ENCODE measurements at regions not wholly inside any gene's neighbourhood (a gene's known extent, or its start where the extent isn't known, plus 50 kb on each side); places are given as distances from the start of the nearest gene placed in this dataset.

GRCh38 chr11:116111546-116111945 lies 607.3 kb upstream of the CADM1 start:
- TF ChIP-seq CTCF (IDR thresholded peaks at IDR 0.05; ENCODE audit: partially characterized antibody, unreplicated experiment): no peak
- no peak overlapping the region for H3K4me3 Mint-ChIP-seq (ENCODE audit: unreplicated experiment)
- H3K36me3 Mint-ChIP-seq (ENCODE audit: unreplicated experiment): peaks cover 7% of the 10 kb centered on the region
- peaks cover 8% of the 10 kb centered on the region for H3K9me3 Mint-ChIP-seq (ENCODE audit: unreplicated experiment)
- peaks cover 9% of the 10 kb centered on the region for H3K27me3 Mint-ChIP-seq (ENCODE audit: unreplicated experiment)
- H3K4me1 Mint-ChIP-seq (ENCODE audit: low read depth, unreplicated experiment): peaks cover 20% of the 10 kb centered on the region
- no peak overlapping the region for H3K27ac Mint-ChIP-seq (ENCODE audit: unreplicated experiment)
- DNase-seq: no peak

- TF ChIP-seq CTCF (IDR thresholded peaks at IDR 0.05; ENCODE audit: partially characterized antibody, unreplicated experiment): no peak
- no peak overlapping the region for H3K27ac Mint-ChIP-seq (ENCODE audit: unreplicated experiment)
- H3K36me3 Mint-ChIP-seq (ENCODE audit: unreplicated experiment): peaks cover 7% of the 10 kb centered on the region
- no peak for DNase-seq
- H3K4me3 Mint-ChIP-seq (ENCODE audit: unreplicated experiment): no peak overlapping the region
- H3K4me1 Mint-ChIP-seq (ENCODE audit: low read depth, unreplicated experiment): peaks cover 20% of the 10 kb centered on the region
- peaks cover 8% of the 10 kb centered on the region for H3K9me3 Mint-ChIP-seq (ENCODE audit: unreplicated experiment)
- peaks cover 9% of the 10 kb centered on the region for H3K27me3 Mint-ChIP-seq (ENCODE audit: unreplicated experiment)
Measured at GRCh38 chr11:116110802-116111201, 606.6 kb upstream of the CADM1 start.

GRCh38 chr11:116110356-116110755 lies 606.1 kb upstream of the CADM1 start:
- H3K4me3 Mint-ChIP-seq (ENCODE audit: unreplicated experiment): no peak overlapping the region
- H3K36me3 Mint-ChIP-seq (ENCODE audit: unreplicated experiment): peaks cover 7% of the 10 kb centered on the region
- no peak for TF ChIP-seq CTCF (IDR thresholded peaks at IDR 0.05; ENCODE audit: partially characterized antibody, unreplicated experiment)
- H3K9me3 Mint-ChIP-seq (ENCODE audit: unreplicated experiment): peaks cover 8% of the 10 kb centered on the region
- peaks cover 9% of the 10 kb centered on the region for H3K27me3 Mint-ChIP-seq (ENCODE audit: unreplicated experiment)
- H3K27ac Mint-ChIP-seq (ENCODE audit: unreplicated experiment): no peak overlapping the region
- DNase-seq: no peak
- peaks cover 20% of the 10 kb centered on the region for H3K4me1 Mint-ChIP-seq (ENCODE audit: low read depth, unreplicated experiment)

- Mint-ChIP-seq H3K9me3 (ENCODE audit: unreplicated experiment) (peaks cover 8% of the 10 kb centered on the region), H3K27ac (ENCODE audit: unreplicated experiment) (no peak overlapping the region), H3K4me3 (ENCODE audit: unreplicated experiment) (no peak overlapping the region), H3K27me3 (ENCODE audit: unreplicated experiment) (peaks cover 9% of the 10 kb centered on the region), H3K4me1 (ENCODE audit: low read depth, unreplicated experiment) (peaks cover 13% of the 10 kb centered on the region), H3K36me3 (ENCODE audit: unreplicated experiment) (peaks cover 4% of the 10 kb centered on the region)
- TF ChIP-seq CTCF (IDR thresholded peaks at IDR 0.05; ENCODE audit: partially characterized antibody, unreplicated experiment): no peak
- no peak for DNase-seq
Measured at GRCh38 chr11:116109228-116109627, 605.0 kb upstream of the CADM1 start.

DNA sequence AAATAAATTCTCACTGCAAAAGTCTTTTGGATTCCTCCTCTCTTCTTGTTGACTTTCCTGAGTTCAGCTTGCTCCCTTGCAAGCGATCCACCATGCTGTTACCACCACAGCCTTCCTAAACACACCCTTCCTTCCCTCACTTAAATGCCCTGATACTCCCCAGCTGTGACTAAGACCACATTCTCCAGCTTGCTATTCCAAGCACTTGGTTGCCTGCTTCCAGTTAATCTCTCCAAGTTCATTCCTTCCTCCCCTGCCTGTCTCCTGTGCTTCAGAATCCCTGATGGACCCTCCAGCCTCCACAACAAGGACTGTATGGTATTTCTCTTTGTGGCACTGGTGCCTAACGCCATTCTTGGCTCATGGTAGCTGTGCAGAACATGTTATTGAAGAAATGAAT lies 603.9 kb upstream of the CADM1 start:
- Mint-ChIP-seq H3K4me3 (ENCODE audit: unreplicated experiment) (no peak overlapping the region), H3K9me3 (ENCODE audit: unreplicated experiment) (peaks cover 7% of the 10 kb centered on the region), H3K27me3 (ENCODE audit: unreplicated experiment) (peaks cover 10% of the 10 kb centered on the region), H3K27ac (ENCODE audit: unreplicated experiment) (no peak overlapping the region), H3K4me1 (ENCODE audit: low read depth, unreplicated experiment) (peaks cover 12% of the 10 kb centered on the region), H3K36me3 (ENCODE audit: unreplicated experiment) (no peaks in the 10 kb centered on the region)
- DNase-seq: no peak
- no peak for TF ChIP-seq CTCF (IDR thresholded peaks at IDR 0.05; ENCODE audit: partially characterized antibody, unreplicated experiment)
